C1 segment of cervical spinal cord (tissue), 14 donors: ENCODE measurements at regions not wholly inside any gene's neighbourhood (a gene's known extent, or its start where the extent isn't known, plus 50 kb on each side); places are given as distances from the start of the nearest gene placed in this dataset.

Source experiments
- DNase-seq, 14 donors: peaks; one replicate each; lab custom pipeline; 2025; lab: John Stamatoyannopoulos, UW

DNA sequence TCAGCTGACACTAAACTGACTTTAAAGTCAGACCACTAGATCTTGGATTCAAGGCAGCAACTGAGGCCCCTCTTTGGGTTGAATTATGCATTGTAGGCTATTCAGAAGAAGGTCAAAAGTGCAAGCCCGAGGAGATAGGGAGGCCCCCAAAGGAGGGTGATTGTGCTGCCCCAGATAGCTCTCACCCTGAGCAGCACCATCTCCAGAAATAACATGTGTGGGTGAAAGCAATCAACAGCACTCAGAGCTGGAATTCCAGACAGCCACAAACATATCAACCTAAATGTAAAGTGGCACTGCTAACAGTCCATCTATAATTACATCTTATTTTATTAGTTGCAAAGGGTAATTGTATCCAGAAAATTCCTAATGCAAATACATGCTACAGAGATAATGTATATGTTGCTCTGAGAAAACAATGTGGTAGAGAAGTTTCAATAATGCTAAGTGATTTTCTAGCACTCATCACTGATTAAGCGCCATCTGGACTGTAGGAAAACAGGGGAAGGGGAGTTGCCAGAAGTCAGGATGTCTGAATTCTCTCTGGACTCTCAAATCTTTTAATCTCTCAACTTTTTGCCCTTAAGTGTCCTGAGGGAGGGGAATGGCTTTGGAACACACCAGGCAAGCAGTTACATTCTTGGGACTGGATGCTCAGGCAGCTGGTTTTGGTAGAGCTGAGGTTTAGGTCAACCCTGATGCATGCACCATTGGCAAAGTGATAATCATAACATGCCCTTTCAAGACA is 61.8 kb upstream of the SFRP2 start:
- no peak for DNase-seq

DNA sequence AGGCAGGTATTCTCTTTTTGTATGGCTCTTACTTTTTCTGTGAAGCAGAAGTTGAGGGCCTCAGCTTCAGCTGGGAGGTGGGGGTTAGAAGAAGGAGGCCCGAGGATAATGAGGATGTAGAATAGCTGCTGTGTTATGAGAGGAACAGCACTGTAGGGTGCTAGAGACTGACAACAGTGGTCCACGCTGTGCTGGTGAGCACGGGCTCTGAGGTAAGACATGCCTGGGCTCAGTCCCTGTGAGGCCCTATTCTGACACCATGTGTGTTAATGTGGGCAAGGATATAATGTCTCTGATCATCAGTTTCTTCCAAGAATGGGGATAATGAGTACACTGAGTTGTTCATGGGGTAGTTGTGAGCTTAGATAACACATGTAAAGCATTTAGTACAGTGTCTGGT is 55.3 kb upstream of the SFRP2 start:
- DNase-seq = no peak
